ENCODE measurements at regions not wholly inside any gene's neighbourhood (a gene's known extent, or its start where the extent isn't known, plus 50 kb on each side); places are given as distances from the start of the nearest gene placed in this dataset.
A peak's percentile ranks its signal among the peaks of the same experiment; 100 is the strongest.

DNA sequence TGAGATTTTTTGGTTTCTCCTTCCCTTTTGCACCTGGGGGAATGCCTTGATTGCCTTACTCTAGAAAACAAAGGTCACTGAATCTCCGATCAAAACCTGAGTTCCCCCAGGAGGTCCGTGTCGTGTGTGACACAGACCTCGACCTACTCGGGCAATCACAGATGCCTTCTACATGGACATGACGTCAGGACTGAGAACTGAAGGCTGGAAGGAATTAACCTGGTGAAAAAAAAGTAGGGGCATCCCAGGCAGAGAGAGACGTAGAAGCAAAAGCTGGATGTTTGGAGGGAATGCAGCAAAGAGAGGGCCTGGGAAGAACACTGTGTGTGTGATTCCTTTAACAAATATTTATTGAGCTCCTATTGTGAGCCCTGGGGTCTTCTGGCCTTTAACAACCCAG, 178.0 kb downstream of the PRDM2 start:
- DNase-seq, result no peak

DNA sequence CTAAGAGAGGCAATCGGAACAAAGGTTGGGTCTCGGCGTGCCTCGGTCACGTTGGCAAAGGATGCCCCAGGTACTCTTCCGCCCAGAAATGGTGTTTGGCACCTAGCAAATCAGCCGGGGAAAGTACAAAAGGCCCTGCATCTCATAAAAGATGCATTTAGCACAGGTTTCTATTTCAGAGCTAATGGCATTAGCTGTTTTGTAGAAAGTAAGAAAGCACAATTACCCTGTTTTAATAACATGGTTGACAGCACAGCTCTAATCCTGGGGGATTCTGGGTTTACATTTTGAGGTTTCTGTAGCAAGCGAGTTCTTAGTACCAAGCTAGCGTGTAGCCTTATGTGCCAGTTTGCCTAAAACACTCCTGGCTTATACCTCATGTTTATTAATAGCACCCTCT, 178.5 kb downstream of the PRDM2 start:
- no peak for DNase-seq

DNA sequence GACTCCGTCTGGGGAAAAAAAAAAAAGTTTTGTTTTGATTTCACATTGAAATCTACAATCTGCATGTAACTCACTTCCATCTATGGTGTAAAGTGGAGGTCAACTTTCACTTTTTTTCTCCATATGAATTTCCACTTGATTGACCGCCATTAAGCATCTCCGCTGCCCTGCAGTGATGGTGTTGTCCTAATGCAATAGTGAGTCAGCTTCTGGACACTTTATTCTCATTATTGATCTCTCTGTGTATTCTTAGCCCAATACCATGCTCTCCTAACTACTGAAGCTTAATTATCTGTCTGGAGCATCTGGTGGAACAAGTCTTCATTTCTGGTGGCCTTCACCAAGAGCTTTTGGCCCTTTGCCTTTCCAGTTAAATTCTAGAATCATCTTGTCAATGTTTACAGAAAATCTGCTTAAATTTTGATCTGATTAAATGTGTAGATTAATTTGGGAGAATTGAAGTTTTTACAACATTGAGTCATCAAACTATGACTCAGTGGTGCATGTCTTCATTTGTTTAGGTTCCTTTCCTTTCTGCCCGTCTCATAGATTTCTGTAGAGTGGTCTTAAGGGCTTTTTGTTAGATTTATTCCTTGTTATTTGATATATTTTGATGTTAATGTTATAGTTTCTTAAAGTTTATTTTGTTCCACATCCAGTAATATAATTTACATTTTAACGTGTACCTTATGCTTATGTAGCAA, 181.5 kb downstream of the PRDM2 start:
- DNase-seq, result no peak

DNA sequence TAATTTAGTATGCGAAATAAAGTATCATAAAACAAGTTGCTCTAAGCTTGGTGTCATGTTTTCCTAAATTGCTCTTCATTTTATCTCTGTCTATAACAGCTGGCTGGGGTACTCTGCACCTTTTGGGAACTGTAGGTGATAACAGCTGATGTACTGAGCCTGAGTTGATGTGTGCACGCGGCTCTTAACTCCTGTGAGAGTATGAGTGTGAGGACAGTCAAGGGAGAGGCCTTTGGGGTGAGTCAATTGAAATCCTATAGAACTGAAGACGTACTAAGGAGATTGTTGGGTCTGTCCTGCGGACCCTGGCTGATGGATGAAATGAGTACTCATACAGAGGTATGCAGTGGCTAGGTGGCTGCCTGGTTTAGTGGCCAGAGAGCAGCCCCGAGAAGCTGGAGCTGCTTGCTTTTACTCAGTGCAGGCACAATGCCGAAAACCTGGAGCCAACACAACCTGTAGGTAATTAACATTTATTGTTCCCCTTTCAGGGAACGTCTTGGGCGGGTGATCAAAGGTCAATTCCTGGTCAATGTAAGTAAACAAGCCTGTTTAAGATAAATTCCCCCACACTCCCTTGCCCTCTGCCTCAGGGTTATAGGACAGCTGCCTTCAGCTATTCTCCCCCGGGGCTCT, 188.5 kb downstream of the PRDM2 start:
- no peak for DNase-seq

DNA sequence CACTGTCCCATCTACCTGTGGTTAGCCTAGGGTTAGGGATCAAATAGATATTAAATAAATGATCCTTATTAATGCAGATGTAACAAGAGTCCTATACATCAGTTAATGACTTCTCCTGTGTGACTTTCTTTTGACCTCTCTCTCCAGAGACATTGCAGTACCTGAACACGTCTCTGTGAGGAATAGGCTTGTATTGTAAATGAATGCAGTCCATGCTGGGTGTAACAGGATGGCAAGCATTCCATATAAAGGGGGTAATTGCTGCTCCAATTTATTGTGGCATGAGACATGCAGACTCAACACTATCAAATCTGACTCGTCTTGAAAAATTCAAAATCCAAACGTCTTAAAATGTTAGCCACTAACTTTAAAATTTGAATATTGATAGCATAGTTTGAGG, 189.5 kb downstream of the PRDM2 start:
- no peak for DNase-seq

DNA sequence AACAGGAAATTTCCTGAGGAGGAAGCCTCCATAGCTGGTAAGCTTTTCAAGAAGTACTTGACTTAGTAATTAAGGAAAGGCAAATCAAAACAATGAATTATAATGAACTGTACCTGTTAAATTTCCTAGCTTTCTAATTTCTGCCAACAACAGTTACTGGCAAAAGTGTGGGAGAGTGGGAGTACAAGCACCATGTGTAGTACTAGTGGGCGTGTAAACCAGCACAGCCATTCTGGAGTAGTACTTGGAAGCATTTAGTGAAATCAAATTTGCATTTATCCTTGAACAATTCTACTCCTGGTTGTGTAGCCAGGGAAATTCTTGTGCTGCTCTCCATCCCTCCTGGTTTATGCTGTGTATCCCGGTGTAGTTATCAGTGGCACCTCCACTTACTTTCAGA, 190.8 kb downstream of the PRDM2 start:
- no peak for DNase-seq

DNA sequence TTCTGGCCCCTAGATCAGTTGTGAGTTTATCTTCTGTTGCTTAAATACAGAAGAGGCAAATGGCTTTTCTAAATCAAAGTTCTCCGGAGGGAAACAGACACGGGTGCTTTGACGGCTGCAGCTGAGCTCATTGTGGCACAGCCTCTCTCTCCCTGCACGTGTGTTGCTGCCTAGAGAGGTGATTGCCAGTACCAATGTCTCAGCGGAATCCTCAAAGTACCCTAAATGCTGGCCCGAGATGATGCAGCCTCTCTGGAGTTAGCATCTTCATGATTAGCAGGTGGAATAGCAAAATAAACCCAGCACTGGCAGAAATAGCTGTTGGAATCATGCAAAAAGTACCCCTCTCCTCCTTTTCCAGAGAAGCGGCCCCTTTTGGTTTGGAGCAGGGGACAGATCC, 192.2 kb downstream of the PRDM2 start:
- DNase-seq, result no peak

DNA sequence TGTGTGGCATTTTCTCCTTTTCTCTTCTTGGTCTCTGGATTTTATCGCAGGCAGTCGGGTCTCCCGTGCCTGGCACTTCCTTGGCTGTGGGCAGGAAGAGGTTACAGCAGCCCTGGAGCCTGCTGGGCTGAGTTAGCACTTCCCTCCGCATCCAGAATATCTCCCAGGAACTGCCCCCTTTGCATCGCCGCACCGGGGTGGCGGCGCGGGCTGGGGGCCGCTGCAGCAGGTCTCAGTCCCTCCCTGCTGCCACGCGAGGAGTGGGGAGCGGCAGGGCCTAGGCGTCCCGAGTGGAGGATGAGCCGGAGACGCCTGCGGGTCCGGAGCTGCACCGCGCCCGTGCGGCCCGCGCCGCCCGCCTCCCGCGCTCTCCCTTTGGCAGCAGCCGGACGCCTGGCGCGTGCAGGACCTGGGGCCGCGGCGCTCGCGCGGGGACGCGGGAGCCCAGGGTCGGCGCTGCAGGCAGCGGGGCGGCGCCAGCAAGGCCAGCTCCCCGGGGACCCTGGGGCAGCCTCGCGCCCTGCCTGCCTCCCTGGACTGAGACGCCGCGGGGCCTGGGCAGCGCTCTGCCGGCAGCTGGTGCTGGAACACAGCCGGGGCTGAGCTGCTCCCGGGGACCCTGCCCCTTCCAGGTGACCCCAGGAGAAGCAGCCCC, 192.8 kb downstream of the PRDM2 start:
- DNase-seq, result no peak

DNA sequence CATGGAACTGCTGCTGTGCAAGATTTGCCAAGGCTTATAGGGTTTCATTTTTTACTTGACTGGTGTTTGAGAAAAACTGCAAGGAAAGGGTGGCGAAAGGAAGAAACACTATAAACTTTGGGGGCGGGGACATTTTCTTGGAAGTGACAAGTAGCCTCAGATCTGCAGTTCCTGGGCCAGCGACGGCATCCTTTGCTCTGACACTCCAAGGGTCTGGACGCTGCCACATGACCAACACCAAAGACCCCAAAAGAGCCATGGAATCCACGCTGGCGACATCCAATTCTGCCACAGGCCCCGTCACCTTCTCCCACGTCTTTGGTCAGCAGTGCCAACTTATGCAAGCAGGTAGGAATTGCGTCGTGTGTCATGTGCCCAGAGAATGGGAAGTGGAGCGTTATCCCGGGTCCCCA, 193.4 kb downstream of the PRDM2 start:
- DNase-seq, result no peak

DNA sequence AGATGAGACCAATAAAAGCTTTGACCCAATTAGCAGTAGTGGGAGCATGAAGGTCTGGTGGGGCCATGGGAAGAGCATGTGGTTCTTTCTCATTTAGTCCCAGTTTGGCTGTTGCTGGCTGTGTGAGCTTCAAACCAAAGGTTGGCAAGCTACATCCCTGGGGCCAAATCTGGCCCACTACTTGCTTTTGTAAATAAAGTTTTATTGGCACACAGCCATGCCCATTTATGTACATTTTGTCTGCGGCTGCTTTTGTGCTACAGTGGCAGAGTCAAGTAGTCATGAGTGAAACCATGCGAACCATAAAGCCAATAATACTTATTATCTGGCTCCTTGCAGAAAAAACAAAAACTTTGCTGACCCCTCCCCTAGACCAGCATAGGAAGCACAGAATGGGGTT, 196.9 kb downstream of the PRDM2 start:
- no peak for DNase-seq

DNA sequence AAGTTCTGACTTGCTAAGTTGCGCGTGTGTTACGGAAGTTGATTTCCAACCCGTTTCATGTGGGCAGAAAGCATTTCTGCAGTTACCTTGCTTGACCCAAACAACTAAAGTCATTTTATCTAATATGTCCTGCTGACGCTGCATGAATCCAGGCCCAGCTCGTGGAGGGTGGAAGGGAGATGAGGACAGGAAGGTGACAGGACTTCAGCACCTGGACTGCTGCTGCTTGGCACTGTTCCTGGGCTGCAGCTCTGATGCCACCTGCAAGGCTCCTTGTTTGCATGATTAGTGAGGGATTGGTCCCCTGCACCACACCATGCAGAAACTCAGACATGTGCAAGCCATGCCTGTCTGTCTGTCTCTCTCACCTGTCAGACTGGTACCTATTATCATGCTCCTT, 198.4 kb downstream of the PRDM2 start:
- DNase-seq, result no peak

DNA sequence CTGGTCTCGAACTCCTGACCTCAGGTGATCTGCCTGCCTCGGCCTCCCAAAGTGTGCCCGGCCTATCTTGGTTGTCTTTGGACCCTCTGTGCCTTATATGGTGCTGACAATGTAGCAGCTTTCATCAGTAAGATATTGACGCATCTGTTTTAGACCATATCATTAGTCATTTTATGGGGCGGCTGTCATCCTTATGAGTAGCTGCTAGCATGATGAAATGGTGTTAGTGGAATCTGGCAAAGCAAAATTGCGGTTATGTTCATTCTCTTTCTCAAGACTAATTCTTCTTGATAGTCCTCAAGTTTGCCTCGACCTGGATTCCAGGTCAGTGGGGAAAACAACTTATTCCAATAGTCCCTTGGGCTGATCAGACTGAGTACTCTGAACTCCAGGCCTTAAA, 199.9 kb downstream of the PRDM2 start:
- no peak for DNase-seq

DNA sequence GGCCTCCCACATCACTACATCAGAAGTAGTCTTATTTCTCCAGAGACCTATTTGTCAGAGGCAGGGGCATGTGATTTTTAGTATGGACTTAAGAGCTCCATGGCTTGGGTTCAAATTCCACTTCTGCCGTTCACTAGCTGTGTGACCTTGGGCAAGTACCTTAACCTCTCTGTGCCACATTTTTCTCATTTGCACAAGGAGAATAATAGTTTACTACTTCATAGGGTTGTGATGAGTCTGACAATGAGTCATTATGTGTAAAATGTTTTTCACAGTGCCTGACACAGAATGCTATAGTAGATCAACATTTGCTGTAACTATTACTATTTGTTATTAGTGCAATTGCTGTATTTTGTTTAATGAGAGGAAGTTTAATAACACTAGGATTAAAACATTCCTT, 200.6 kb downstream of the PRDM2 start:
- no peak for DNase-seq

DNA sequence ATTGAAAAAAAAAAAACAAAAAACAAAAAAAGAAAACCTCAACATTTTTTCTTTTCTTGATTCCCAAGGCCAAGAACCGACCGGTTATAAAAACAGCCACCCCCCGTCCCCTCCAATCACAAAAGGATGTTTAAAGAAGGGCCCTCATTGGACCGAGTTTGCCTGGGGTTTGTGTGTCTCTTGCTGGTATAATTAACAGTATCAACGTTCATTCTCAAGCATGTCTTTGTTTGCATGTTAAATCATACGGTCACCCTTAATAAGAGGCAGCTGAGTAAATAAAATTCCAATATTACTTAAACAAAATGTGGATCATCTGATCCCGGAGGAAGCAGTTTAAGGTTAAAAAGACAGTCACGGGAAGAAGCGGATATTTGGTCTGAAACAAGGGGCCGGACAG, 201.1 kb downstream of the PRDM2 start:
- peak; percentile 71 for DNase-seq

DNA sequence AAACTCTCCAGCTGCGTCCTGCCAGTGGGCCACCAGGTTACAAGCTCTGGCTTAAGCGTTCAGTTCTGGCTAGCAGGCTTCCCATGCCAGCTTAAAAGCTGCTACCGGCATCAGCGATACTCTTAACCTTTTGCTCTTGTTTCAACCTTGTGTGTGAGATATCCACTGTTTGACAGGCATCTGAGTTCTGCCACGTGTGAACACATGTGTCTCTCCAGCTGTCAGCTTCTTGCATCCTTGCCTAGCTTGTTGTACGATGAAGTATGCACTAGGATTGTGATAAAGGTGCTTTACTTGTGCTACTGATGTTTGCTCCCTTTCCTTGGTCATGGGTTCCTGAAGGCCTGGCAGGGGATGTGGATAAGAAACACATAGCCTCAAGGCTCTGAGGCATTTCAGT, 201.6 kb downstream of the PRDM2 start:
- DNase-seq, result no peak

DNA sequence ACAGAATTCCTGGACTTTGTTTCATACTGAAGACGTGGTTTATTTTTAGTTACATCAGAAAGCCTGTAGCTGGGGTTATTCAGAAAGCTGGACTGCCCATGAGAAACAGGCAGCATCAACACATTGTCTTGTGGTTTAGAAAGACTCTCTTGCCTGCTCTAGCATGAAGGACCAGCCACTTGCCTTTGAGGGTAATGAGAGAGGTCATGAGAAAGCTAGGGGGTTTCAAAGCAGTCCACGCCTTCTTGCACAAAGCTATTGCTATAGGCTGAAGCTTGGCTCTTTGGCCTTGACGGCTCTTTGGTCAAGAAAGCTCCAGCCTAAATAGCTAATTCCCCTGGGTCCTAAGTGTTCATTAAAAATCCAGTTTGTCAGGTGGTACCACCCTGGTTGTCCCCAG, 208.1 kb downstream of the PRDM2 start:
- no peak for DNase-seq

DNA sequence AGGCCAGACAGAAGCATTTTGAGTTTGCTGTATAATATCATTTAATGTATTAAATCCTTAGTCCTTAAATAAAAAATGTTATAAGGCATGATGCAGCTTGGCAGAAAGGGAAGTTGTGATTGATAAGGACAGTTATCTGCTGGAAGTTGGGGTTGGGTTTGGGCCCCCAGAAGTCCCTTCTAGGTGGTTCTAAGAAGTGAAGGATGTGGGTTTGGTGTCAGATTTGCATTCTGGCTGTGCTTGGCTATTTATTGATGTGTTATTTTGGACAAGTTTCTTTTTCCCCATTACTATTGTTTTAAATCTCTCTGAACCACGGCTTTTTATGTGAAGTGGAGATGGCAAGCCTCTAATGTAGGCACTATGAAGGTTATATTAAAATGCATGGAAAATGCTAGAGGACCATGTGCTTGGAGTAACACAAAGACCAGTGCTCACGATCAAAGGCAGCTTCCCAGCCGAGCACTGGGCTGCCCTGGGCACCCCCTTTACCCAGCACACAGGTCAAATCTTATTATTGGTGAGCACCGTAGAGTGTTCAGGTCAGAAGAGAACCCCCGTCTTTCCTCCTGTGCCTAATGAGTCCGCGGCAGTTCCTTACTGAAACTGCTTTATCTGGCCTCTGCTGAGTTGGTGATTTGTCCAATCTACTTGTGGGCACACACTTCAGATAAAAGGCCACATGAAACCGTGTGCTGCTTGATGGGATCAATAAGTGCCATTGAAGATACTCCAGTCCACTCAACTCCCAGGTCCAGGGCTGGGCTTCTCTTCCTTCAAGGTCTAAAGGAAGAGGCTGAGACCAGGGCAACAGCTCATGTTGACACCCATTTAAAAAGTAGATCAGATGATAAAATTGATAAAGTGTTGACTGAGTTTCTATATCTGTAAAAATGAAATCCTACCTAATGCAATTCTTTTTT, 212.0 kb downstream of the PRDM2 start:
- DNase-seq, result no peak

DNA sequence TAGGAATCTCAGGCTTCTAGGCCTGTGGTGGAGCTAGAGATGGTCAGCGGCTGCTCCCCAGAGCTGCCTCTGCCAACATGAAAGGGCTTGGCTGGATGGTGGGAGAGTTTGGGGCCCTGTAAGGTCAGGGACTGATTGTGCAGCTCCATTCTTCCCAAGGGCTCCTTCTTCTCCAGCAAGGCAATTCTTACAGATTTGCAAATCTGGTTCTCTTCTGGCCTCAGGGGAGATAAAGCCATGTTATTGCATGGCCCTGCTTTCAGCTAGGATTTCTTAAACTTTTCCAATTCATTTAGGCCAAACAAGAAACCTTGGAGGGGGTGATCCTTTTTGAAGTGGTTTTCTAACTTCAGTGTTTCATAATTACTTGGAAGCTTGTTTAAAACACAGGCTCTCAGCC, 213.4 kb downstream of the PRDM2 start:
- DNase-seq, result no peak

DNA sequence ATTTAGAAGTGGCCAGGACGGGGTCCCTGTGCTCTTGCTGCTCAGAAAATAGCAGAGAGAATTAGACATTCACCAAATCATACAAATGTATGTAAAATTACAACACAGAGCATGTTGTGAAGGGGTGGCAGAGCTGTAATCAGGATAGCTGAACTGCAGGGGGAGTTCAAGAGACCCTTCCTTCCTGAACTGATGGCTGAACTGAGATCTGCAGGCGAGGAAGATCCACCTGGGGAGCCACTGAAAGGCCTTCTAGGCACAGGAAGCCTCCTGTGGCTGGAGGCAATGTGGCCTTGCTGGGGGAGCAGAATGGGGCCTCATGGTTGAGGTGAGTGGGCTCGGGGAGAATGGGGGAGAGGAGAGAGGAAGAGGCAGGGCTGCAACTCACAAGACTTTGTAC, 216.5 kb downstream of the PRDM2 start:
- no peak for DNase-seq

DNA sequence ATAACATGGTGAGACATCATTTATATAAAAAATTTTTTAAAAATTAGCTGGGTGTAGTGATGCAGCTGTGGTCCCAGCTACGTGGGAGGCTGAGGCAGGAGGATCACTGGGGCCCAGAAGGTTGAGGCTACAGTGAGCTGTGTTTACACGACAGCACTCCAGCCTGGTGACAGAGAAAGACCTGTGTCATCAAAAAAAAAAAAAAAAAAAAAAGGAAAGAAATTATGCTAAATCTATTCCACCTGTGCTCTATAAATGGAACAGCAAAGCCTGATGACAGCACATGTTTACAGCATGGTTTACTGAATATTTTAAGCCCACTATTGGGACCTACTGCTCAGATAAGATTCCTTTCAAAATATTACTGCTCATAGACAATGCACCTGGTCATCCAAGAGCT, 217.6 kb downstream of the PRDM2 start:
- no peak for DNase-seq

DNA sequence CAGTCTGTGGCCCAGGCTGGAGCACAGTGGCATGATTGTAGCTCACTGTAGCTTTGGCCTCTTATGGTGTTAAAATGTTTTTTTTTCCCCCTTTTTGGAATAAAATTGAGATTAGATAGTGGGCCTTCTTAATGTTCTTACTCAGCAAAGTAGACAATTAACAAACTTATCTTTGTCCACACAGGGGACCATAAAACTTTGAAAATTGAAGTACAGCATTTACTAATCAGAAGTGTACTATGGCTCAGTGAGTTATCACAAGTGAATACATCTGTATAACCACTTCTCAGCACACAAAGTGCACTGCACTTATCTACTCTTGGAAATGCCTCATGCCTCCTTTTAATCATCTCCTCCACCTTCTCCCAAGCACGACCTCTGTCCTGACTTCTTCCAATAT, 218.9 kb downstream of the PRDM2 start:
- no peak for DNase-seq

DNA sequence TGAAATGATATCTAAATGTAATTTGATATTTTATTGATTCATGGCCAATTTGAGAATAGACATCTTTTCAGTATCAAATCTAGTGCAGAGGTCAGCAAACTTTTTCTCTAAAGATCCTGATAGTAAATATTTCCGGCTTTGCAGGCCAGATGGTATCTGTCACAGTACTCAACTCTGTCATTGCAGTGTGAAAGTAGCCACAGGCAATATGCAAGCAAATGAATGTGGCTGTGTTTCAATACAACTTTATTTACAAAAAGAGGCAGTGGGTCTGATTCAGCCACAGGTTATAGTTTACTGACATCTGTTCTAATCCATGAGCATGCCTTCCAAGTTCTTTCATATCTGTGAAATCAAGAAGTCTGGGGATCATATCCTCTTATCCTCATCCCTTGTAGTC, 221.2 kb downstream of the PRDM2 start:
- DNase-seq, result no peak

Measured in renal pelvis (tissue), 1 donor.